K562 (cell line): ENCODE measurements at regions not wholly inside any gene's neighbourhood (a gene's known extent, or its start where the extent isn't known, plus 50 kb on each side); places are given as distances from the start of the nearest gene placed in this dataset.

Experiments
- ATAC-seq: fragments of 200-7000 bp; cut with Tn5 transposase; 3 replicates; pipeline ENCODE4 v1.9.1; 2020; ENCODE audit warnings: moderate library complexity
- BruUV-seq: library from RNA; stranded (reverse); fragments of 400-500 nt; replicated peaks from 2 replicates; lab custom pipeline; 2021; lab: Mats Ljungman, UMichigan
- CTCF ChIA-PET: fragments of 300-600 bp; formaldehyde crosslinking; extraction: SDS; loops from one replicate; lab custom pipeline; 2021; ENCODE audit warnings: low intra/inter-chr PET ratio; lab: Yijun Ruan, JAX
- POLR2A ChIA-PET: fragments of 300-600, 350-650 bp; sonication (Branson Sonifier 250); formaldehyde crosslinking; extraction: SDS; loops from one replicate; lab custom pipeline; 2021; ENCODE audit warnings: antibody characterized with exemption, inconsistent platforms; lab: Yijun Ruan, JAX
- DNase-seq, 4 experiments: peaks; one replicate each; pipeline versions ENCODE4 v3.0.0 to v3.0.0-alpha.2; 2011 to 2018; ENCODE audit warnings: low spot score in 3 of 4, mixed read lengths in 3 of 4; ENCODE audit errors: extremely low read depth in 1 of 4
- FAIRE-seq: peaks from 2 replicates; lab custom pipeline; 2011; peaks lifted over from hg19 to GRCh38; lab: Jason Lieb, UNC
- H2AFZ ChIP-seq: 2 replicates; pipeline ENCODE4 v1.6.0; 2011; ENCODE audit warnings: low read depth, low read length, control low read depth, inconsistent platforms
- H3K27ac ChIP-seq: fragments of 200-600 bp; 3 replicates; pipeline ENCODE4 v1.8.0; 2011; ENCODE audit warnings: low read depth, mild to moderate bottlenecking, control low read depth, inconsistent platforms, low read length, moderate library complexity, mixed read lengths; ENCODE audit errors: extremely low read depth
- H3K27me3 ChIP-seq, 2 experiments: fragments of 300-600 bp in 1 of 2; 2 replicates in 1 of 2; 3 replicates in 1 of 2; pipeline versions ENCODE4 v1.6.0 to v1.8.0; 2011; ENCODE audit warnings: inconsistent platforms in 2 of 2, low read length in 2 of 2, mild to moderate bottlenecking in 1 of 2, mixed read lengths in 1 of 2, moderate library complexity in 1 of 2; ENCODE audit not compliant: control insufficient read depth in 2 of 2, insufficient read depth in 2 of 2
- H3K36me3 ChIP-seq: fragments of 300-600 bp; 3 replicates; pipeline ENCODE4 v1.8.0; 2011; ENCODE audit warnings: mild to moderate bottlenecking, low read length, inconsistent platforms; ENCODE audit not compliant: control insufficient read depth, insufficient read depth
- H3K4me1 ChIP-seq, 2 experiments: fragments of 200-600 bp in 1 of 2; replicated peaks in 1 of 2; 2 replicates in 1 of 2; 3 replicates in 1 of 2; pipeline versions ENCODE4 v1.5.1 to v1.8.0; 2011; ENCODE audit warnings: inconsistent platforms in 2 of 2, low read length in 2 of 2, mild to moderate bottlenecking in 1 of 2, mixed read lengths in 1 of 2, moderate library complexity in 1 of 2; ENCODE audit not compliant: control insufficient read depth in 2 of 2, insufficient read depth in 2 of 2
- H3K4me2 ChIP-seq: 2 replicates; pipeline ENCODE4 v1.6.1; 2011; ENCODE audit warnings: low read length, control low read depth, inconsistent platforms, mixed read lengths; ENCODE audit not compliant: insufficient read depth
- H3K4me3 ChIP-seq: fragments of 200-600 bp; sonication (generic), shearing (Covaris generic); 2 replicates; pipeline ENCODE4 v1.5.1; 2016; ENCODE audit warnings: control low read depth, inconsistent platforms
- H3K79me2 ChIP-seq: fragments of 200-600 bp; 3 replicates; pipeline ENCODE4 v1.8.0; 2011; ENCODE audit warnings: low read length, inconsistent platforms; ENCODE audit not compliant: control insufficient read depth, insufficient read depth
- H3K9ac ChIP-seq, 2 experiments: 2 replicates each; pipeline versions ENCODE4 v1.6.0 to v1.6.1; 2011; ENCODE audit warnings: low read depth in 2 of 2, low read length in 2 of 2, control low read depth in 1 of 2, inconsistent platforms in 1 of 2, mild to moderate bottlenecking in 1 of 2, mixed read lengths in 1 of 2; ENCODE audit not compliant: insufficient read depth in 1 of 2
- H3K9me1 ChIP-seq: one replicate; pipeline ENCODE4 v1.6.0; 2011; ENCODE audit warnings: inconsistent platforms, mild to moderate bottlenecking, low read length, moderate library complexity; ENCODE audit not compliant: control insufficient read depth, insufficient read depth
- H3K9me3 ChIP-seq: replicated peaks from 2 replicates; pipeline ENCODE4 v1.5.1; 2011; ENCODE audit warnings: low read depth, low read length, inconsistent platforms; ENCODE audit not compliant: control insufficient read depth, insufficient read depth
- H4K20me1 ChIP-seq: replicated peaks from 2 replicates; pipeline ENCODE4 v1.6.1; 2011; ENCODE audit warnings: low read length, inconsistent platforms, mixed read lengths; ENCODE audit not compliant: control insufficient read depth, insufficient read depth
- DNMT1 ChIP-seq: fragments of 450-650 bp; IDR thresholded peaks from 2 replicates; pipeline ENCODE4 v1.6.1; 2016; ENCODE audit warnings: antibody characterized with exemption, mild to moderate bottlenecking
- STAT5A ChIP-seq: IDR thresholded peaks from 2 replicates; pipeline ENCODE4 v1.6.1; 2012; ENCODE audit warnings: low read length, inconsistent platforms, borderline replicate concordance
- SUPT5H ChIP-seq: fragments of 450-650 bp; IDR thresholded peaks from 2 replicates; pipeline ENCODE4 v1.6.1; 2016
- TBP ChIP-seq: optimal IDR thresholded peaks from 2 replicates; pipeline ENCODE3; 2011; ENCODE audit warnings: low read depth, low read length, improper control_type of control experiment
- ZBTB8A ChIP-seq: fragments of 450-650 bp; IDR thresholded peaks from 2 replicates; pipeline ENCODE4 v1.6.1; 2018; ENCODE audit warnings: mild to moderate bottlenecking, moderate library complexity; ENCODE audit not compliant: partially characterized antibody
- ZNF75A ChIP-seq: fragments of 450-650 bp; formaldehyde crosslinking; IDR thresholded peaks from 2 replicates; pipeline ENCODE4 v1.4.0; 2020; ENCODE audit warnings: mild to moderate bottlenecking
- ZNF830 ChIP-seq: fragments of 250-450 bp; sonication (Bioruptor Pico); IDR thresholded peaks from 2 replicates; pipeline ENCODE4 v1.5.0; 2021; ENCODE audit warnings: mild to moderate bottlenecking
- WGBS: fragments of 100-300 bp; shearing (Covaris generic); methylation state at CpG from one replicate; pipeline ENCODE4 v1.1.6; 2016; ENCODE audit warnings: low coverage, mixed read lengths; ENCODE audit not compliant: insufficient coverage; ENCODE audit errors: missing lambda C conversion rate; 5-methylcytosine and 5-hydroxymethylcytosine counted together
- in situ Hi-C: fragments of 300-500 bp; cut with MboI; formaldehyde crosslinking; loops from 4 replicates; pipeline ENCODE4 v1.15.0; 2018; ENCODE audit warnings: inconsistent platforms, mixed read lengths
- intact Hi-C: fragments of 100-400 bp; cut with micrococcal nuclease; formaldehyde crosslinking; loops from 2 replicates; pipeline ENCODE4 v1.14.2; 2022
- TF ChIP-seq, protein P1 (sequence below): fragments of 450-650 bp; formaldehyde crosslinking; IDR thresholded peaks from 2 replicates; pipeline ENCODE4 v1.4.0; 2020; ENCODE audit warnings: mild to moderate bottlenecking, moderate library complexity
- TF ChIP-seq, protein P2 (sequence below): fragments of 250-450 bp; sonication (Bioruptor Pico); IDR thresholded peaks from 2 replicates; pipeline ENCODE4 v1.8.0; 2022; ENCODE audit warnings: inconsistent platforms
- TF ChIP-seq, protein P3 (sequence below): fragments of 450-650 bp; IDR thresholded peaks from 2 replicates; pipeline ENCODE4 v1.6.1; 2016; ENCODE audit warnings: low read depth, mild to moderate bottlenecking, moderate library complexity

DNA sequence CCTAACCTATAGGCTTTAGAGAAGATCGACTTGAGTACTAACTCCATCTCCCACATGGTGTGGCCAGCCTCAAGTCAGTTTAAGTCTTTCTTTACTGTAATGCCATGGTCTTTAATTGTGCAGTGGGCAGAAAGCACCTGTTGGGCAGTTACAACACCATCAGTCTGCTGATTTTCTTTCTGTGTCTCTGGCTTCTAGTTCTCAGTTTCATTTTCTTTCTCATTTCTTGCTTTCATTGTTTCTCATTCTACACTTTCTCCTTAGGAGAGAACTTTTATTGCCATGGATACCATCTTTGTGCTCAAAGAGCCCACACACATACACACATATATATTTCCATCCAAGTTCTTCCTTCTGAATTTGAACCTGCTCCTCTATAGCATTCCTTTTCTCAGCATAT is 96.1 kb upstream of the SLC16A7 start:
- BruUV-seq = no TSS peak
- ATAC-seq (no peak), FAIRE-seq (no peak)
- POLR2A ChIA-PET = no interaction called here
- H3K9ac ChIP-seq = no peak overlapping the region
- TF ChIP-seq, protein P1, sequence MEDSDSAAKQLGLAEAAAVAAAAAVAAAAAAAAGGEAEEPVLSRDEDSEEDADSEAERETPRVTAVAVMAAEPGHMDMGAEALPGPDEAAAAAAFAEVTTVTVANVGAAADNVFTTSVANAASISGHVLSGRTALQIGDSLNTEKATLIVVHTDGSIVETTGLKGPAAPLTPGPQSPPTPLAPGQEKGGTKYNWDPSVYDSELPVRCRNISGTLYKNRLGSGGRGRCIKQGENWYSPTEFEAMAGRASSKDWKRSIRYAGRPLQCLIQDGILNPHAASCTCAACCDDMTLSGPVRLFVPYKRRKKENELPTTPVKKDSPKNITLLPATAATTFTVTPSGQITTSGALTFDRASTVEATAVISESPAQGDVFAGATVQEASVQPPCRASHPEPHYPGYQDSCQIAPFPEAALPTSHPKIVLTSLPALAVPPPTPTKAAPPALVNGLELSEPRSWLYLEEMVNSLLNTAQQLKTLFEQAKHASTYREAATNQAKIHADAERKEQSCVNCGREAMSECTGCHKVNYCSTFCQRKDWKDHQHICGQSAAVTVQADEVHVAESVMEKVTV (CRISPR knock-in tag) = no peak
- TF ChIP-seq, all 486 proteins: peak for 0
- CTCF ChIA-PET = no interaction called here
- no peaks in the 10 kb centered on the region for H3K9me3 ChIP-seq
- H2AFZ ChIP-seq = no peak overlapping the region
- H3K27me3 ChIP-seq = no peaks in the 10 kb centered on the region
- H3K4me1 ChIP-seq = no peaks in the 10 kb centered on the region
- DNase-seq = no peak
- no peak overlapping the region for H3K4me3 ChIP-seq
- H3K36me3 ChIP-seq = no peaks in the 10 kb centered on the region
- 0% methylated on average over 1 of the region's 1 CpG for WGBS
- H3K4me2 ChIP-seq = no peak overlapping the region
- no peak overlapping the region for H3K27ac ChIP-seq
- intact Hi-C loops = no loop called here
- no peaks in the 10 kb centered on the region for H3K79me2 ChIP-seq
- no peaks in the 10 kb centered on the region for H4K20me1 ChIP-seq
- in situ Hi-C loops = no loop called here
- H3K9me1 ChIP-seq = no peaks in the 10 kb centered on the region

DNA sequence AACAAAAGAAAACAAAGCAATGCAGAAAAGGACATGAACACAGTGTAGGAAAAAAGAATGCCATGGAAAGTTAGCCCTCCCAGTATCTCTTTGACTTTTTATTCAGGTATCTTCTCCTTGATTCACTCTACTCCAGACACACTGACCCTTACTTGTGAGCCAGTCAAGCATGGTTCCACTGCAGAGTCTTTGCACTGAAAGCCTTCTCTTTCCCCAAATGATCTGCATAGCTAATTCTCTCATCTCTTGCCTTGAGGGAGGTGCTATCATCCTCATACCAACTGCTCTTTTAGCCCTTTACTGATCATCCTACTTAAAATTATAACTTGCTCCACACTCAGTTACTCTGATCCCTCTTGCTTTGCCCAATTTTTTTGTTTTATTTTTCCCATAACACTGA is 101.2 kb upstream of the SLC16A7 start:
- Histone ChIP-seq H3K4me1 (no peaks in the 10 kb centered on the region), H3K4me2 (no peak overlapping the region), H3K79me2 (no peaks in the 10 kb centered on the region), H3K27ac (no peak overlapping the region), H3K9ac (no peak overlapping the region), H3K27me3 (no peaks in the 10 kb centered on the region), H2AFZ (no peak overlapping the region), H3K4me3 (no peak overlapping the region), H3K9me3 (no peaks in the 10 kb centered on the region), H4K20me1 (no peaks in the 10 kb centered on the region), H3K9me1 (no peaks in the 10 kb centered on the region), H3K36me3 (no peaks in the 10 kb centered on the region)
- in situ Hi-C loops (no loop called here), intact Hi-C loops (no loop called here)
- ChIA-PET CTCF (no interaction called here), POLR2A (no interaction called here)
- no peak for TF ChIP-seq ZBTB8A
- TF ChIP-seq SUPT5H = no peak
- TF ChIP-seq STAT5A = no peak
- TF ChIP-seq ZNF830 = no peak
- TF ChIP-seq, protein P2, sequence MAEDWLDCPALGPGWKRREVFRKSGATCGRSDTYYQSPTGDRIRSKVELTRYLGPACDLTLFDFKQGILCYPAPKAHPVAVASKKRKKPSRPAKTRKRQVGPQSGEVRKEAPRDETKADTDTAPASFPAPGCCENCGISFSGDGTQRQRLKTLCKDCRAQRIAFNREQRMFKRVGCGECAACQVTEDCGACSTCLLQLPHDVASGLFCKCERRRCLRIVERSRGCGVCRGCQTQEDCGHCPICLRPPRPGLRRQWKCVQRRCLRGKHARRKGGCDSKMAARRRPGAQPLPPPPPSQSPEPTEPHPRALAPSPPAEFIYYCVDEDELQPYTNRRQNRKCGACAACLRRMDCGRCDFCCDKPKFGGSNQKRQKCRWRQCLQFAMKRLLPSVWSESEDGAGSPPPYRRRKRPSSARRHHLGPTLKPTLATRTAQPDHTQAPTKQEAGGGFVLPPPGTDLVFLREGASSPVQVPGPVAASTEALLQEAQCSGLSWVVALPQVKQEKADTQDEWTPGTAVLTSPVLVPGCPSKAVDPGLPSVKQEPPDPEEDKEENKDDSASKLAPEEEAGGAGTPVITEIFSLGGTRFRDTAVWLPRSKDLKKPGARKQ (CRISPR knock-in tag) = no peak
- TF ChIP-seq DNMT1 = no peak
- TF ChIP-seq, protein P3, sequence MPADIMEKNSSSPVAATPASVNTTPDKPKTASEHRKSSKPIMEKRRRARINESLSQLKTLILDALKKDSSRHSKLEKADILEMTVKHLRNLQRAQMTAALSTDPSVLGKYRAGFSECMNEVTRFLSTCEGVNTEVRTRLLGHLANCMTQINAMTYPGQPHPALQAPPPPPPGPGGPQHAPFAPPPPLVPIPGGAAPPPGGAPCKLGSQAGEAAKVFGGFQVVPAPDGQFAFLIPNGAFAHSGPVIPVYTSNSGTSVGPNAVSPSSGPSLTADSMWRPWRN = no peak
- no peak for TF ChIP-seq ZNF75A (CRISPR knock-in tag)
- no peak for TF ChIP-seq TBP
- BruUV-seq = no TSS peak
- no peak for ATAC-seq
- FAIRE-seq = no peak
- no peak for DNase-seq
